Activated CD4-positive, CD25-positive, alpha-beta regulatory T cell (primary cell): ENCODE measurements at regions not wholly inside any gene's neighbourhood (a gene's known extent, or its start where the extent isn't known, plus 50 kb on each side); places are given as distances from the start of the nearest gene placed in this dataset.
"Not testable (repeated sequence)": the region's sequence is repeated elsewhere in the genome, so short reads cannot be mapped to it uniquely, and the experiment has no call there.

Source experiments
- DNase-seq, 4 experiments: peaks; one replicate each; lab custom pipeline; 2025; lab: John Stamatoyannopoulos, UW

- DNase-seq: no peak
These were observed 129.8 kb downstream of the SEC23A start for GRCh38 chr14:38973083-38973700.

- no peak for DNase-seq
These were observed 130.5 kb downstream of the SEC23A start for GRCh38 chr14:38972511-38972910.

- no peak for DNase-seq
These were observed 131.6 kb downstream of the SEC23A start for GRCh38 chr14:38971258-38971921.

GRCh38 chr14:38964630-38965029, 138.4 kb downstream of the SEC23A start:
- DNase-seq: no peak

- DNase-seq: no peak
These were observed 142.0 kb downstream of the SEC23A start for GRCh38 chr14:38960946-38961531.

GRCh38 chr14:38959021-38959420, 144.0 kb downstream of the SEC23A start:
- no peak for DNase-seq

GRCh38 chr14:38958589-38958988, 144.4 kb downstream of the SEC23A start:
- no peak for DNase-seq

GRCh38 chr14:38951451-38951850, 151.6 kb downstream of the SEC23A start:
- no peak for DNase-seq

- no peak for DNase-seq
These were observed 152.4 kb downstream of the SEC23A start for GRCh38 chr14:38950676-38951075.

- DNase-seq: no peak
These were observed 154.5 kb downstream of the SEC23A start for GRCh38 chr14:38948576-38948975.

- no peak for DNase-seq
These were observed 154.9 kb downstream of the SEC23A start for GRCh38 chr14:38948171-38948570.

GRCh38 chr14:38947343-38947742, 155.7 kb downstream of the SEC23A start:
- DNase-seq: no peak

GRCh38 chr14:38944691-38945090, 158.3 kb downstream of the SEC23A start:
- DNase-seq: no peak

GRCh38 chr14:38941488-38941887, 161.5 kb downstream of the SEC23A start:
- DNase-seq: no peak

GRCh38 chr14:38932653-38933000, 170.4 kb downstream of the SEC23A start:
- DNase-seq: not testable (repeated sequence)

GRCh38 chr14:38931969-38932652, 170.9 kb downstream of the SEC23A start:
- DNase-seq: no peak

- DNase-seq: no peak
These were observed 172.1 kb downstream of the SEC23A start for GRCh38 chr14:38930898-38931297.

- no peak for DNase-seq
These were observed 173.0 kb downstream of the SEC23A start for GRCh38 chr14:38930022-38930421.

GRCh38 chr14:38929416-38929815, 173.6 kb downstream of the SEC23A start:
- DNase-seq: no peak

GRCh38 chr14:38921893-38922292, 181.1 kb downstream of the SEC23A start:
- DNase-seq: not testable (repeated sequence)

- no peak for DNase-seq
These were observed 187.9 kb downstream of the SEC23A start for GRCh38 chr14:38915125-38915524.

GRCh38 chr14:38910092-38910491, 192.9 kb downstream of the SEC23A start:
- no peak for DNase-seq

GRCh38 chr14:38904959-38905358, 198.1 kb downstream of the SEC23A start:
- DNase-seq: no peak
